BJ (cell line): ENCODE measurements at regions not wholly inside any gene's neighbourhood (a gene's known extent, or its start where the extent isn't known, plus 50 kb on each side); places are given as distances from the start of the nearest gene placed in this dataset.

Source experiments
- CTCF ChIA-PET: fragments of 350-600 bp; formaldehyde crosslinking; extraction: SDS; loops from one replicate; lab custom pipeline; 2021; ENCODE audit warnings: antibody characterized with exemption, inconsistent platforms; lab: Yijun Ruan, JAX
- POLR2A ChIA-PET: fragments of 300-600 bp; sonication (Branson Sonifier 250); formaldehyde crosslinking; extraction: SDS; loops from one replicate; lab custom pipeline; 2021; ENCODE audit warnings: antibody characterized with exemption; lab: Charles Lee
- DNase-seq: peaks from one replicate; pipeline ENCODE4 v3.0.0-alpha.2; 2011; ENCODE audit warnings: low read depth
- H3K27me3 ChIP-seq: 2 replicates; pipeline ENCODE4 v1.6.0; 2011; ENCODE audit warnings: low read length; ENCODE audit not compliant: control insufficient read depth, insufficient read depth
- H3K36me3 ChIP-seq: 2 replicates; pipeline ENCODE4 v1.5.1; 2011; ENCODE audit warnings: low read length; ENCODE audit not compliant: control insufficient read depth, insufficient read depth
- H3K4me3 ChIP-seq: 2 replicates; pipeline ENCODE4 v1.5.1; 2011; ENCODE audit warnings: low read depth, mild to moderate bottlenecking, control low read depth, low read length
- TF ChIP-seq, protein P1 (sequence below): IDR thresholded peaks from 2 replicates; pipeline ENCODE4 v1.5.1; 2011; ENCODE audit warnings: low read depth, mild to moderate bottlenecking, control low read depth, inconsistent platforms, low read length, moderate library complexity; ENCODE audit not compliant: insufficient read depth

GRCh38 chr12:98173773-98174427 is 341.5 kb upstream of the TMPO start:
- Histone ChIP-seq H3K36me3 (no peaks in the 10 kb centered on the region), H3K4me3 (no peak overlapping the region), H3K27me3 (no peaks in the 10 kb centered on the region)
- DNase-seq, result no peak
- CTCF ChIA-PET, result no interaction called here
- POLR2A ChIA-PET, result no interaction called here
- TF ChIP-seq, protein P1, sequence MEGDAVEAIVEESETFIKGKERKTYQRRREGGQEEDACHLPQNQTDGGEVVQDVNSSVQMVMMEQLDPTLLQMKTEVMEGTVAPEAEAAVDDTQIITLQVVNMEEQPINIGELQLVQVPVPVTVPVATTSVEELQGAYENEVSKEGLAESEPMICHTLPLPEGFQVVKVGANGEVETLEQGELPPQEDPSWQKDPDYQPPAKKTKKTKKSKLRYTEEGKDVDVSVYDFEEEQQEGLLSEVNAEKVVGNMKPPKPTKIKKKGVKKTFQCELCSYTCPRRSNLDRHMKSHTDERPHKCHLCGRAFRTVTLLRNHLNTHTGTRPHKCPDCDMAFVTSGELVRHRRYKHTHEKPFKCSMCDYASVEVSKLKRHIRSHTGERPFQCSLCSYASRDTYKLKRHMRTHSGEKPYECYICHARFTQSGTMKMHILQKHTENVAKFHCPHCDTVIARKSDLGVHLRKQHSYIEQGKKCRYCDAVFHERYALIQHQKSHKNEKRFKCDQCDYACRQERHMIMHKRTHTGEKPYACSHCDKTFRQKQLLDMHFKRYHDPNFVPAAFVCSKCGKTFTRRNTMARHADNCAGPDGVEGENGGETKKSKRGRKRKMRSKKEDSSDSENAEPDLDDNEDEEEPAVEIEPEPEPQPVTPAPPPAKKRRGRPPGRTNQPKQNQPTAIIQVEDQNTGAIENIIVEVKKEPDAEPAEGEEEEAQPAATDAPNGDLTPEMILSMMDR, result no peak

- ChIA-PET POLR2A (interaction anchor here (0.5 kb wide), 1 partner anchor 312 kb away, joined by 4 read pairs; no protein-coding TSS in a partner anchor), CTCF (no interaction called here)
- Histone ChIP-seq H3K27me3 (no peaks in the 10 kb centered on the region), H3K36me3 (no peaks in the 10 kb centered on the region), H3K4me3 (no peak overlapping the region)
- TF ChIP-seq, protein P1, result no peak
- DNase-seq, result no peak
Observed at GRCh38 chr12:98174428-98174809, 341.0 kb upstream of the TMPO start.

GRCh38 chr12:98178126-98178525 is 337.3 kb upstream of the TMPO start:
- TF ChIP-seq, protein P1, result no peak

DNA sequence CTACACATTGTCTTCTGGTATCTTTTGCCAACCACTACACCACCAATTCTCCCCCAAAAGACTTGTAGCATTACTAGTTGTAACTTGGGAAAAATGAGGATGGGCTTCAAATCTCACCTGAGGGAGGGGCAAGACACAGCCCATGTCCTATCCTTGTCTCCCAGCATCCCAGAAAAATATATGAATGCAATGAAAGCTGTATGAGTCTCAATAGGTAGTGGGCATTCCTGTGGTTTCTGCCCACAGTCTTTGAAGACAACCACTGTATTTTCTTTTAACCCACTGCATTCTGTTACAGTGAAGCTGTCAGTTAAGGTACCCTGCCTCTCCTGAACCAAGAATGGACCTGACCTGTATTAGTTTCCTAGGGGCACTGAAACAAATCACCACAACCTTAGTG is 336.2 kb upstream of the TMPO start:
- CTCF ChIA-PET, result no interaction called here

More at GRCh38 chr12:98178126-98178525, 337.3 kb upstream of the TMPO start:
- ChIA-PET CTCF (no interaction called here), POLR2A (no interaction called here)
- no peak for DNase-seq
- Histone ChIP-seq H3K4me3 (no peak overlapping the region), H3K27me3 (no peaks in the 10 kb centered on the region), H3K36me3 (no peaks in the 10 kb centered on the region)

GRCh38 chr12:98180603-98181002 is 334.8 kb upstream of the TMPO start:
- ChIA-PET CTCF (no interaction called here), POLR2A (no interaction called here)
- Histone ChIP-seq H3K36me3 (no peaks in the 10 kb centered on the region), H3K4me3 (no peak overlapping the region), H3K27me3 (no peaks in the 10 kb centered on the region)
- TF ChIP-seq, protein P1, result no peak
- DNase-seq, result no peak

More for the DNA sequence above, 336.2 kb upstream of the TMPO start:
- Histone ChIP-seq H3K27me3 (no peaks in the 10 kb centered on the region), H3K36me3 (no peaks in the 10 kb centered on the region), H3K4me3 (no peak overlapping the region)
- TF ChIP-seq, protein P1, result no peak
- DNase-seq, result no peak
- POLR2A ChIA-PET, result no interaction called here
